ENCODE measurements at regions not wholly inside any gene's neighbourhood (a gene's known extent, or its start where the extent isn't known, plus 50 kb on each side); places are given as distances from the start of the nearest gene placed in this dataset.

DNA sequence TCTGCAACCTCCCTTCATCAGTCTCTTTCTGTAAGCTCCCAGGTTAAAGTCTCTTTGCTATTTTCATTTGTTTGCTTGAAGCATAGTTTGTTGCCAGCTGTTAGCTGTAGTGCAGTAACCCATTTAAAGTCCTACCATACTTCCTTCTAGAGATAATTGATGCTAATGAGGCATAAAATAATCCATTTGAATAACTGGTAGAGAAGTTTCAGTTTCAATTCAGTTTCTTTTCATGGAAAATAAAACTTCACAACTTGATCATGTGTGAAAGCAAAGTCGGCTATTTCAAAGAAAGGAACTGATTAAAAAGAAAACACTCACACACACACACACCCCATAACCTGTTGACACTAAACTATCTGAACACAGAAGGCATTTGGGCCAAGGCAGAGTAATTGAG lies 68.5 kb upstream of the TENT5A start:
- TF ChIP-seq POLR2A (IDR thresholded peaks at IDR 0.05) = no peak
- TF ChIP-seq, protein P1, sequence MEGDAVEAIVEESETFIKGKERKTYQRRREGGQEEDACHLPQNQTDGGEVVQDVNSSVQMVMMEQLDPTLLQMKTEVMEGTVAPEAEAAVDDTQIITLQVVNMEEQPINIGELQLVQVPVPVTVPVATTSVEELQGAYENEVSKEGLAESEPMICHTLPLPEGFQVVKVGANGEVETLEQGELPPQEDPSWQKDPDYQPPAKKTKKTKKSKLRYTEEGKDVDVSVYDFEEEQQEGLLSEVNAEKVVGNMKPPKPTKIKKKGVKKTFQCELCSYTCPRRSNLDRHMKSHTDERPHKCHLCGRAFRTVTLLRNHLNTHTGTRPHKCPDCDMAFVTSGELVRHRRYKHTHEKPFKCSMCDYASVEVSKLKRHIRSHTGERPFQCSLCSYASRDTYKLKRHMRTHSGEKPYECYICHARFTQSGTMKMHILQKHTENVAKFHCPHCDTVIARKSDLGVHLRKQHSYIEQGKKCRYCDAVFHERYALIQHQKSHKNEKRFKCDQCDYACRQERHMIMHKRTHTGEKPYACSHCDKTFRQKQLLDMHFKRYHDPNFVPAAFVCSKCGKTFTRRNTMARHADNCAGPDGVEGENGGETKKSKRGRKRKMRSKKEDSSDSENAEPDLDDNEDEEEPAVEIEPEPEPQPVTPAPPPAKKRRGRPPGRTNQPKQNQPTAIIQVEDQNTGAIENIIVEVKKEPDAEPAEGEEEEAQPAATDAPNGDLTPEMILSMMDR (IDR thresholded peaks at IDR 0.05) = no peak
